B cell (primary cell): ENCODE measurements at regions not wholly inside any gene's neighbourhood (a gene's known extent, or its start where the extent isn't known, plus 50 kb on each side); places are given as distances from the start of the nearest gene placed in this dataset.

Source experiments
- EZH2 ChIP-seq: IDR thresholded peaks from 2 replicates; pipeline ENCODE4 v1.6.1; 2012; ENCODE audit warnings: borderline replicate concordance, low read depth, mild to moderate bottlenecking, moderate library complexity, low read length; ENCODE audit not compliant: insufficient read depth, poor library complexity, severe bottlenecking
- TF ChIP-seq, protein P1 (sequence below): fragments of 200-600 bp; IDR thresholded peaks from one replicate; pipeline ENCODE4 v1.8.0; 2022; ENCODE audit warnings: antibody characterized with exemption, mild to moderate bottlenecking

GRCh38 chr21:16116069-16116468 lies 386.3 kb downstream of the USP25 start:
- TF ChIP-seq EZH2, result no peak
- TF ChIP-seq, protein P1, sequence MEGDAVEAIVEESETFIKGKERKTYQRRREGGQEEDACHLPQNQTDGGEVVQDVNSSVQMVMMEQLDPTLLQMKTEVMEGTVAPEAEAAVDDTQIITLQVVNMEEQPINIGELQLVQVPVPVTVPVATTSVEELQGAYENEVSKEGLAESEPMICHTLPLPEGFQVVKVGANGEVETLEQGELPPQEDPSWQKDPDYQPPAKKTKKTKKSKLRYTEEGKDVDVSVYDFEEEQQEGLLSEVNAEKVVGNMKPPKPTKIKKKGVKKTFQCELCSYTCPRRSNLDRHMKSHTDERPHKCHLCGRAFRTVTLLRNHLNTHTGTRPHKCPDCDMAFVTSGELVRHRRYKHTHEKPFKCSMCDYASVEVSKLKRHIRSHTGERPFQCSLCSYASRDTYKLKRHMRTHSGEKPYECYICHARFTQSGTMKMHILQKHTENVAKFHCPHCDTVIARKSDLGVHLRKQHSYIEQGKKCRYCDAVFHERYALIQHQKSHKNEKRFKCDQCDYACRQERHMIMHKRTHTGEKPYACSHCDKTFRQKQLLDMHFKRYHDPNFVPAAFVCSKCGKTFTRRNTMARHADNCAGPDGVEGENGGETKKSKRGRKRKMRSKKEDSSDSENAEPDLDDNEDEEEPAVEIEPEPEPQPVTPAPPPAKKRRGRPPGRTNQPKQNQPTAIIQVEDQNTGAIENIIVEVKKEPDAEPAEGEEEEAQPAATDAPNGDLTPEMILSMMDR, result no peak
